NCI-H1092 (cell line): ENCODE measurements at regions not wholly inside any gene's neighbourhood (a gene's known extent, or its start where the extent isn't known, plus 50 kb on each side); places are given as distances from the start of the nearest gene placed in this dataset.

Source experiments
- DNase-seq: peaks from one replicate; lab custom pipeline; 2025; lab: John Stamatoyannopoulos, UW

- DNase-seq = no peak
Measured at GRCh38 chr6:20313960-20314530, 87.6 kb upstream of the E2F3 start.

GRCh38 chr6:20314866-20315845 lies 86.5 kb upstream of the E2F3 start:
- DNase-seq = no peak

- DNase-seq = no peak
Measured at GRCh38 chr6:20317430-20317829, 84.2 kb upstream of the E2F3 start.

- no peak for DNase-seq
Measured at GRCh38 chr6:20318851-20319387, 82.8 kb upstream of the E2F3 start.

- no peak for DNase-seq
Measured at GRCh38 chr6:20319520-20320357, 81.9 kb upstream of the E2F3 start.

- no peak for DNase-seq
Measured at GRCh38 chr6:20325641-20326421, 75.8 kb upstream of the E2F3 start.

GRCh38 chr6:20326422-20326728 lies 75.3 kb upstream of the E2F3 start:
- DNase-seq = no peak

- DNase-seq = no peak
Measured at GRCh38 chr6:20327141-20327540, 74.5 kb upstream of the E2F3 start.

GRCh38 chr6:20328266-20328923 lies 73.3 kb upstream of the E2F3 start:
- no peak for DNase-seq

GRCh38 chr6:20328924-20329300 lies 72.8 kb upstream of the E2F3 start:
- no peak for DNase-seq

- DNase-seq = no peak
Measured at GRCh38 chr6:20331042-20331441, 70.6 kb upstream of the E2F3 start.

- no peak for DNase-seq
Measured at GRCh38 chr6:20331625-20332024, 70.1 kb upstream of the E2F3 start.

- no peak for DNase-seq
Measured at GRCh38 chr6:20332441-20333006, 69.2 kb upstream of the E2F3 start.

- no peak for DNase-seq
Measured at GRCh38 chr6:20333721-20334269, 67.9 kb upstream of the E2F3 start.

GRCh38 chr6:20334334-20334733 lies 67.3 kb upstream of the E2F3 start:
- no peak for DNase-seq

- DNase-seq = no peak
Measured at GRCh38 chr6:20334962-20335361, 66.7 kb upstream of the E2F3 start.

GRCh38 chr6:20335872-20336271 lies 65.8 kb upstream of the E2F3 start:
- no peak for DNase-seq

- DNase-seq = no peak
Measured at GRCh38 chr6:20338156-20338555, 63.5 kb upstream of the E2F3 start.

- DNase-seq = no peak
Measured at GRCh38 chr6:20340068-20340848, 61.4 kb upstream of the E2F3 start.

GRCh38 chr6:20341096-20341495 lies 60.6 kb upstream of the E2F3 start:
- DNase-seq = no peak
